ENCODE measurements at regions not wholly inside any gene's neighbourhood (a gene's known extent, or its start where the extent isn't known, plus 50 kb on each side); places are given as distances from the start of the nearest gene placed in this dataset.
"Not testable (repeated sequence)": the region's sequence is repeated elsewhere in the genome, so short reads cannot be mapped to it uniquely, and the experiment has no call there.

- TF ChIP-seq CTCF (IDR thresholded peaks at IDR 0.05; ENCODE audit: borderline replicate concordance, control extremely low read depth, extremely low read depth, insufficient read depth, missing control alignments) = no peak
- no peak for DNase-seq (ENCODE audit: low spot score)
- in situ Hi-C loops (cut with MboI; ENCODE audit: low sequenced_read_pairs, unreplicated experiment) = loop anchor here (5.0 kb wide), 1 partner anchor 245 kb away; no protein-coding TSS in a partner anchor
Observed at GRCh38 chr6:154932515-154933027, 62.5 kb upstream of the TIAM2 start.

- no peak for TF ChIP-seq CTCF (IDR thresholded peaks at IDR 0.05; ENCODE audit: borderline replicate concordance, control extremely low read depth, extremely low read depth, insufficient read depth, missing control alignments)
- DNase-seq (ENCODE audit: low spot score) = no peak
- in situ Hi-C loops (cut with MboI; ENCODE audit: low sequenced_read_pairs, unreplicated experiment) = loop anchor here (5.0 kb wide), 1 partner anchor 244 kb away; no protein-coding TSS in a partner anchor
Observed at GRCh38 chr6:154933181-154933827, 61.8 kb upstream of the TIAM2 start.

GRCh38 chr6:154937306-154938220 lies 57.6 kb upstream of the TIAM2 start:
- no peak for TF ChIP-seq CTCF (IDR thresholded peaks at IDR 0.05; ENCODE audit: borderline replicate concordance, control extremely low read depth, extremely low read depth, insufficient read depth, missing control alignments)
- in situ Hi-C loops (cut with MboI; ENCODE audit: low sequenced_read_pairs, unreplicated experiment) = no loop called here

GRCh38 chr6:154938221-154938580 lies 56.9 kb upstream of the TIAM2 start:
- DNase-seq (ENCODE audit: low spot score) = no peak
- in situ Hi-C loops (cut with MboI; ENCODE audit: low sequenced_read_pairs, unreplicated experiment) = no loop called here
- no peak for TF ChIP-seq CTCF (IDR thresholded peaks at IDR 0.05; ENCODE audit: borderline replicate concordance, control extremely low read depth, extremely low read depth, insufficient read depth, missing control alignments)

More at GRCh38 chr6:154937306-154938220, 57.6 kb upstream of the TIAM2 start:
- DNase-seq (ENCODE audit: low spot score) = no peak

GRCh38 chr6:154938727-154939285 lies 56.3 kb upstream of the TIAM2 start:
- in situ Hi-C loops (cut with MboI; ENCODE audit: low sequenced_read_pairs, unreplicated experiment); DNase-seq (ENCODE audit: low spot score): not testable (repeated sequence)

GRCh38 chr6:154942770-154943169 lies 52.3 kb upstream of the TIAM2 start:
- no peak for DNase-seq (ENCODE audit: low spot score)
- in situ Hi-C loops (cut with MboI; ENCODE audit: low sequenced_read_pairs, unreplicated experiment) = no loop called here
- TF ChIP-seq CTCF (IDR thresholded peaks at IDR 0.05; ENCODE audit: borderline replicate concordance, control extremely low read depth, extremely low read depth, insufficient read depth, missing control alignments) = no peak
